ENCODE measurements at regions not wholly inside any gene's neighbourhood (a gene's known extent, or its start where the extent isn't known, plus 50 kb on each side); places are given as distances from the start of the nearest gene placed in this dataset.
"Not testable (repeated sequence)": the region's sequence is repeated elsewhere in the genome, so short reads cannot be mapped to it uniquely, and the experiment has no call there.

GRCh38 chr5:96529559-96529958 lies 96.5 kb upstream of the PCSK1 start:
- DNase-seq: no peak

- DNase-seq: no peak
Measured at GRCh38 chr5:96530901-96531300, 97.9 kb upstream of the PCSK1 start.

- DNase-seq: no peak
Measured at GRCh38 chr5:96533371-96533770, 100.3 kb upstream of the PCSK1 start.

GRCh38 chr5:96537386-96537785 lies 104.3 kb upstream of the PCSK1 start:
- DNase-seq: no peak

- no peak for DNase-seq
Measured at GRCh38 chr5:96538808-96539250, 105.8 kb upstream of the PCSK1 start.

GRCh38 chr5:96546120-96546519 lies 113.1 kb upstream of the PCSK1 start:
- no peak for DNase-seq

GRCh38 chr5:96547486-96547885 lies 114.4 kb upstream of the PCSK1 start:
- DNase-seq: no peak

- no peak for DNase-seq
Measured at GRCh38 chr5:96548905-96549304, 113.3 kb upstream of the CAST start.

- not testable (repeated sequence) for DNase-seq
Measured at GRCh38 chr5:96560857-96561256, 101.3 kb upstream of the CAST start.

- no peak for DNase-seq
Measured at GRCh38 chr5:96562614-96563013, 99.6 kb upstream of the CAST start.

GRCh38 chr5:96563816-96564215 lies 98.4 kb upstream of the CAST start:
- no peak for DNase-seq

GRCh38 chr5:96565582-96566265 lies 96.5 kb upstream of the CAST start:
- peak; percentile 12 for DNase-seq

GRCh38 chr5:96566833-96567587 lies 95.2 kb upstream of the CAST start:
- DNase-seq: no peak

- no peak for DNase-seq
Measured at GRCh38 chr5:96569332-96569731, 92.8 kb upstream of the CAST start.

GRCh38 chr5:96569770-96570169 lies 92.4 kb upstream of the CAST start:
- DNase-seq: no peak

- no peak for DNase-seq
Measured at GRCh38 chr5:96572864-96573512, 89.2 kb upstream of the CAST start.

- DNase-seq: no peak
Measured at GRCh38 chr5:96573513-96573894, 88.7 kb upstream of the CAST start.

- no peak for DNase-seq
Measured at GRCh38 chr5:96576876-96577275, 85.3 kb upstream of the CAST start.

GRCh38 chr5:96577909-96578308 lies 84.3 kb upstream of the CAST start:
- DNase-seq: no peak

- no peak for DNase-seq
Measured at GRCh38 chr5:96579711-96580110, 82.5 kb upstream of the CAST start.

- DNase-seq: peak; percentile 87
Measured at GRCh38 chr5:96582343-96582742, 79.8 kb upstream of the CAST start.

GRCh38 chr5:96584712-96585111 lies 77.5 kb upstream of the CAST start:
- no peak for DNase-seq

- no peak for DNase-seq
Measured at GRCh38 chr5:96588539-96588938, 73.6 kb upstream of the CAST start.

- no peak for DNase-seq
Measured at GRCh38 chr5:96590796-96591195, 71.4 kb upstream of the CAST start.
